Astrocyte of the hippocampus (primary cell): ENCODE measurements at regions not wholly inside any gene's neighbourhood (a gene's known extent, or its start where the extent isn't known, plus 50 kb on each side); places are given as distances from the start of the nearest gene placed in this dataset.

ENCODE experiments used
- DNase-seq: peaks from one replicate; pipeline ENCODE4 v3.0.0; 2011; ENCODE audit warnings: low read depth, low spot score

DNA sequence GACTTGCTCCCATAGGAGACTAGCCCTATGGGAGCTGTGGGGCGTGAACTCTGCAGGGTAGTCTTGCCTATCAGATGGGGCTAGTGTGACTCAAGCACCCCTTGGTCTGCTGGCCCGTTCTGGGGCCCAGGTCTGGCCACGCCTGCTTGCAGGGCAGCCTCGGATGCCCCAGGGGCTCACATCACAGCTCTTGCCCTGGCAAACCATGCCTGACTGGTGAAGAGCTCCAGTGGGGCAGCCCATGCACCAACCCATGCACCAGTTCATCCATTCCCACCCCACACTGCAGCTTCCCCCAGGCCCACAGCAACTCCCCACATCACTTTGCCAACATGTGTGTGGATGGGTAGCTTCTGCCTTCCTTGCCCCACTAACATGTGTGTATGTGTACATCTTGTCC lies 93.9 kb upstream of the PRLR start:
- no peak for DNase-seq

DNA sequence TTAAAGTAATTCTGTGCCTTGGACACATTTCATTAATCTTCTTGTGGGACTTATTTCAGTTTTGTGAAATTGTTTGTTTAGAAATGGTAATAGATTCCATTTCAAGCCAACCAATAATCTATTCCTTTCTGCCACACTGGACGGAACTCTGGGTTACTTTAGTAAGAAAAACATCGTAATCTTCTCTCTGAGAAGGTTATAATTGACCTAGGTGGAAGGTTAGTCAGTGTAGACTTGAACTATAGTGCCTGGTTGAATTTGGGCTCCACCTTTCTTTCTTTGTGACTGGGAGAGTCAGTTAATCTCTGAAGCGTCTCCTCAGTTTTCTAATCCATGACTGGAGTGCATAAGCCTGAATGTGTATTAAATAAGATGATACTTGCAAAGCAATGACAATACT lies 89.7 kb upstream of the PRLR start:
- no peak for DNase-seq

DNA sequence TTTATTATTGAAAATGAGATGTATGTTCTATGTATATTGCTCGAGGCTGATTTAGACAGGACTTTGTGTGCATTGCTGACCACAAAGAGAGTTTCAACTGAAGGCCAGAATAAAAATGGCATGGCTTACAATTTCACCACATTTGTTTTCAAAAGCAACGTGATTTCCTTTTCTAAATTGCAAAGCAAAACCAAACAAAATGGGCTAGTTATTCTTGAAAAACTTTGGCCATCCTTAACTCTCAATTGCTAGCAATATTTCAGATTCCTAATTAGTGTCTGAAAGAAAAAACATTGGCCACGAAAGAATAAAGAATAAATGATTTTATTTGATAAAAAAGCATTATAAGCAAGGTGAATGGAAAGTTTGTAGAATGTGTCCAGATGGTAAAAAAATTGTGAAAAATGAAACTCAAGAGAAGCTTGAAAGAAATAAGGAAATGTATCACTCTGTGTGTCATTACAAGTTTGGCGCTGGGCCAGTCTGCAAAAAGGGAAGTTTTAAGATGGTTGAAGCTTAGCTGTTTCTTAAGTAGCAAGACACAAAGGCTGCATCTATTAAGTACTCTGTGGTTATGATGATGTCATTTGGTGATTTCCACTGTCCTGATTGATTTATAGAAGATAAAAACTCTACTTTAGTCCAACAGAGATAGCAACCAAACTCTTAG lies 89.2 kb upstream of the PRLR start:
- peak; percentile 58 for DNase-seq

DNA sequence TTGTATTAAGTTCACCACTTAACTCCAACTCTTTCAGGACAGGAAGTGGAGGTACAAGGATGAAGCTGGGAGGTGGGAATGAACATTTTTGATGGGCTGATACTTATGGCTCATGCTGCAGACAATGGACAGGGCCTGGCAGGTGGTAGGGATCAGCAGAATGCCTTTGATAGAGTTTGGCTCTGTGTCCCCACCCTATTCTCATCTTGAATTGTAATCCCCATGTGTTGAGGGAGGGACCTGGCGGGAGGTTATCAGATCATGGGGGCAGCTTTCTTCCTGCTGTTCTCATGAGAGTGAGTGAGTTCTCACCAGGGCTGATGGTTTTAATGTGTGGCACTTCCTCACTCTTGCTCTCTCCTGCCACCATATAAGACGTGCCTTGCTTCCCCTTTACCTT lies 87.3 kb upstream of the PRLR start:
- no peak for DNase-seq

DNA sequence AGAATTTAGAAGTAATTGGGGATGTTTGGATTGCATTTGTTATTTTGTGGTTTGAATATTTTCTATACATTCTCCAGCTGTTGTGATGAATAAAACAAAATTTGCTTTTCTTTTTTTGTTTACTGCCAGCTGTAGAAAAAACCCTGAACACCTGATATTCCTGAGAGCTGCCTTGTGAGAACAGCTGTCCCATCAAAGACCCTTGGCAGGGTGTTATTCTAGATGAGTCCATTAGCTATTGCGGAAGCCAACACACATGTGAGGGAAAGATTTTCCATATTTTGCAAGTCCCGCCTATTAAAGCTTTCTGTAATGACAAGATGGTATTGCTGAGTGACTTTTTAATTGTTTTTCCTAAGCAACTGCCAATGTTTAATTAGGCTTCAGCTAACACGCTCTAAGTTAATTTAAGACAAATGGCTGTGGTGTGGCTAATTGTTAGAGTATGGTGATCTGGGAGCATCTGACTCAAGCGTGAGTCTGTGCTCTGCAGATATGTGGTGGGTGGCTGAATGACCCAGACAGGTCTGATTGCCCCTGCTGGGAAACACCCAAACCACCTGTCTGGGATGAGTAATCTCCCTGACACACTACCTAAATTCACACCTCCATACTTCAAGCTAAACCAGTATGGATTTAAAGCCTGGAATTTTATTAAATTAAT lies 86.5 kb upstream of the PRLR start:
- DNase-seq = no peak

DNA sequence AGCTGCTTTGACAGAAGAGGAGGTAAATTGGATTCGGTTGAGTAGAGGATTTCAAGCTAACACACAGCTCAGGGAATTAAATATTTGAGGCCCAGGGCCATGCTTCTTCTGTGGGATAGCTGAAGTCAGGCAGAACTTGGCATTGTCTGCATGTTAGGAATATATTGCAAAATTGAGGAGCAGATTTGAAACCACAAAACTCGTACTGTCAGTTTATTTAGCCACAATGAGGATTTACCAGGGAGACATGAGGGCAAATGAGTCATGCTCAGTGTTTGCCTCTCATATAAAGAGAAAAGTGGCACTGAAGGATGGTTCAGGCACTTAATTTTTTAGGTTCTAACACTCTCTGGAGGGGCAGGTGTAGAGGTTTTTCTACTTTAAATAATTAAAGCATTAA lies 83.0 kb upstream of the PRLR start:
- DNase-seq = peak; percentile 66

DNA sequence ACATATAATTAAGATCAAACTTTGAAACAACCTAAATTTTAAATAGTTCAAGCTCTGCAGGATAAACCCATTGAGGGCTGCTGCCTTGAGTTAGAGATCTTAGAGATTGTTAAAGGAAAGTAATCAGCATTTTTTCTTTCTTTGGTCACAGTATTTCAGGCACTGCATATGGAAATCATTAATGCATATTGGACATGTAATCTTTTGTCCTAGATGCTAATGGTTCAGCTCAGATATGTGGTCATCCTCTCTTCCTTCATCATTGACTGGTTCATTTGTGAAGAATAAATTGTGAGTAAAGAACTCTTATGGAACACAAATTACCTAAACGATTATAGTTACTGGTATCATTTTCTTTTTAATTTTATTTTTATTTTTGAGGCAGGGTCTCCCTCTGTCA lies 82.0 kb upstream of the PRLR start:
- DNase-seq = no peak

DNA sequence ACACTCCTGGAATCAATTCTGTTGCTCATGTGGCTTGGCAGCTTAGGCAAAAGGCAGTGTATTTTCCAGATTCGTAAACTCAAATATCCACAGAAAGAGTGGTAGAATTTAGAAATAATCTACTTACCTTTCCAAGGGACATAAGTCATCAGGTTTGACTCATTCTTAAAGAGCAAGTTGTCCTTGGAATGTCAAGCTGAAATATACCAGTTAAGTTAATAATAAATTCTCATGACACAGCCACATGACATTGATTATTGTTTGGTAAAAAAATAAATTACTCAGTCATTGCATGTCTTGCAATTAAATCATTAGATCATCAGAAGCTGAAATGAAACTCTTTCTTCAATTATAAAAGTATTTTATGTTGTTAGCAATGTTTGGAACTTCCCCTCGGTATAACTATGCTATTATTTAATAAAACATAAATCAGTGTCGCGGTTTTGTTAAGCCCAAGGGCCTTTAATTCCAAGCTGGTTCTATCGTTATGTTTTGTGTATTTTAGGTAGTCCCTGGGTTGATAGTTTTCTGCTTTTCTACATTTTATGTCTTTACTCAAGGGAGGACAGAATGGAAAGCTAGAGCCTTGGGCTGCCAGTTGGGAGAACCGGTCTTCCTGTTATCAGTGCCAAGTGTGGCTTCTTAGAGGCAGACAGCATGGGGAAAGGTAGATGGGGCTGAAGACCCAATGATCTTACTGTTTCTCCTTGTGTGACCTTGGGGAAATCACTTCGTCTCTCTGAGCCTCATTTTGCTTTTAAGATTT lies 79.3 kb upstream of the PRLR start:
- no peak for DNase-seq

DNA sequence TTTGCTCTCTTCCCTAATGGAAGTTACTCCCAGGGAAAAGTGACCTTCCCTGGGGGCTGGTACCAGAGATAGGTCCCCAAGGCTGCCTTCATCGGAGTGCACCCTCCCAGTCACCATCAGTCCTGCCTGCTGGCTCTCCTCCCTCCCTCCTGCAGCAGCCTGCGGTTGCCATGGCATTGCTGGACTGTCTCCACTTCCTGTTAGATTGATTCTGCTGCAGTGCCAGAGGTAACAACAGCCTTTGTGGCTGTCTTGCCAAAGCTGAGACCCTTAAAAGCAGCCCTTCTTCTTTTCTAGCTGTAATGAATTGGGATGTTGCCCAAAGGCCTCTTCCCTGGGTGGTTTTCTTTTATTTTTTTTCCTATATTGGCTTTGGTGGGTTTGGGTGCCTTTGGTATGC lies 78.1 kb upstream of the PRLR start:
- DNase-seq = peak; percentile 19

DNA sequence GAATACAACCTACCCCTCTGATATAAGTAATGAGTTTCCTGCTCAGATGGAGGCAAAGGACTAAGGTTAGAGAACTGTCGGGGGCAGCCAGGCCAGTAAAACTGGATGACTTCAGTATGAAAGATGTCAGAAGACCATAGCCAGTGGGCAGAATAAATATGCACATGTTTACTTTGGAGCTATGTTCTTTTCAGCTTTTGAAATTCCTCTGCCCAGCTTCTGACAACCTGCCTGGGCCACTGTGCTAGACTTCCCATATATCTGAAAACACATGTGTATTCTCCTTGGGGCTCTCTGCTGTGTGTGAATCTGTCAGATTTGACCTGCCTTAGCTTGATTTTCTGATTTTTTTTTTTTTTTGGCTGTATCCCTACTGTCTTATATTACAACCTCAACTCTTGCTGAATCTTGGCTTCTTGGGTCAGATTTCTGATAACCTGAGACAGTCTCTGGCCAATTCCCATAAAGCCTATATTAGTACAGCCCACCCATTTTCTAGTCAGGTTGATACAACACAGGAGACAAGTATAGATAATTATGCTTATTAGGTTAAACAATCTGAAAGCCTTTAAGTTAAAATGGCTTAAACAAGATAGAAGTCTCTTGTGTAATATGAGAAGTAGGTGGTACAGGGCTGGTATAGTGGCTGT lies 76.6 kb upstream of the PRLR start:
- peak; percentile 18 for DNase-seq

DNA sequence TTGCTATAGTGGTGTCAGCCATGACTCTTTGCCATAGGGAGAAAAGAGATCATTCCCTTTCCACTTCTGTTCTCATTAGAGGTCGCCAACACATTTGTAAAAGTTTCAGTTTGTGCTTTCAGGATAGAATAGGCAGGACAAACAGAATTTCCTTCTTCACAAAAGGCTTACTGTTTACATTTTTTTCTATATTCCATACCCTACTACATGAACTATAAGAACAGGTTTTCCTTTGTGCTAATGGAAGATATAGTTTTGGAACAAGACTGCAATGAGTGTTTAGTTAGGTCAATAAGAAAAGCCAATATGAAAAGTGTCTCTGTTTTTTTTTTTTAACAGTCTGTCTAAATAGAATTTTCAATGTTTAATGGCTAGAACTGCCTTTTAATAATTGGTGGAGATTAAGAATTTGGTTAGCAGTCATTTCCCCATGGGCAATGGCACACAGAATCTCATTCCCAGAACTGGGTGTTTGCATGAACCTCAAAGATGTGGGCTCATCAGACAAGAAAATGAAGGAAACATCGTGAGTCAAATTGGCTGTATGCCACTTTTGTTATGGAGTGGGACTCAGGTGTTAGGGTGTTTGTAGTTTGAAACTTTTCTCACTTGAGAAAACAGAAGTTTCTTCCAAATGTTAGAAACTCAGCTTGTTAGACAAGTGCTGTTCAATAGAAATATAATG lies 75.2 kb upstream of the PRLR start:
- no peak for DNase-seq

DNA sequence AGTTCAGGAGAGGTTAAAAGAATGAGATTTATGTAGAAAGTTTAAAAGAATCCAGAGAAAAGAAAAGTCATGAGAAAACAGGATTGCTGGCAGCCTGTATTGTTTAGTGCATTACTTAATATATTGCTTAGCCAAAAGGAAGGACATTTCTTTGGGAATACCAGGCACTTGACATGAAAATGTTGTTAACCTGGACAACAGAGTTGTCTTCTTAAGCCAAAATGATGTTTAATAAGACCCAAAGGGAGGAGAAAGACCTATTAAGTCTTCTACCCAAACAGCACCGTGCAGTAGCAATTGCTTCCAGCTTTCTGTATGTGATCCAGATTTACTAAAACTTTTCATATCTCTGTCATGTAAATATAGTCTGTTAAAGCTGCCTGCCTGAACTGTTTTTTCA lies 74.0 kb upstream of the PRLR start:
- DNase-seq = no peak

DNA sequence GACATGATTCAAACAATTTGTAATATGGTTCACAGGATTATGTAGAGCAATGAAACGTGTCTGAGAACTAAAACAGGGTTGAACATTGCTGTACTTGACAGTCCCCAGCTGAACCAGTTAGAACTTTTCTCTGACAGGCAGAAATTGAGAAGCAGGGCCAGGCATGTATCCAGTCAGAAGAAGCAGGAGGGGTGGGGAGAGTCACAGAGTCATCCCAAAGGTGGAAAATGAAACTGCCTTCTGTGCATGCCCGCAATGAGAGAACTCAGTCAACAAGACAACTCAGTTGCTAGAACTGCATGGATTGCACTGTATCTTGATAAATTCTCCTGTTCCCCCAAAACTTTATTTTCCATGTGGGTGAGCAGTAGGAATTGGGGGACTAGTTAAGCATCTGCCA lies 72.9 kb upstream of the PRLR start:
- DNase-seq = no peak

DNA sequence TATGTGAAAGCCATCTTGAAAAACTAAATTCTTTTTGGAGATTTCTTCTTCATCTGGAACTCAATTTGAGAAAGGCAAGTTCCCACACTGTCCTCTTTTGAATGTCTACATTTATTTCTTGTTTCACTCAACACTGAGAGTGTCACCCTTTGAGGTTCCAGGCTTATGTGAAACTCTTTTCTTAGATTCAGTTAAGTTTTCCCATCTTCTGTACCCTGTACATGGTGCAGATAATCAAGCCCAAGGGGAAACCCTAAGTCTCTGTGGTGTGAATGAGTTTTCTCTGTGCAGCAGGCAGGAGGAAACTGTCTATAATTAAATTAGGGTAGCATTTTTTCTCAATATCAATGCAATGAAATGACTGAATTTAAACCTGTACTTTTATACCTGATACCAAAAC lies 72.3 kb upstream of the PRLR start:
- no peak for DNase-seq

DNA sequence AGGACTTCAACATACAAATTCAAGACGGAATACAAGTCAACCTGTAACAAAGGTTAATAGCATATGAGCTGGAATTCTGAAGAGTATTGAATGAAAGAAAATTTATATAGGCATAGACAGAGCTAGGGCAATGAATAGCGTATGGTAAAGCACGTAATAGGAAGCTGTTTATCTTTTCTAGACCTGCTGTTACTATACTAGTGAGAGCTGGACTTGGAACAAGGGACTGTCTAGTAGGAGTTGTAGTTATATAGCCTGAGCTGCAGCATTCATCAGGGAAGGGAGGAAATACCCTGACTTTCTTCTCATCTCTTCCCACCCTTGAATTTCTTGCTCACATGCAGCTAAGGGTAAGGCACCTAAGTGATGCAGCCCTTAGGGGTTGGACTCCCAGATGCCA lies 67.5 kb upstream of the PRLR start:
- no peak for DNase-seq

DNA sequence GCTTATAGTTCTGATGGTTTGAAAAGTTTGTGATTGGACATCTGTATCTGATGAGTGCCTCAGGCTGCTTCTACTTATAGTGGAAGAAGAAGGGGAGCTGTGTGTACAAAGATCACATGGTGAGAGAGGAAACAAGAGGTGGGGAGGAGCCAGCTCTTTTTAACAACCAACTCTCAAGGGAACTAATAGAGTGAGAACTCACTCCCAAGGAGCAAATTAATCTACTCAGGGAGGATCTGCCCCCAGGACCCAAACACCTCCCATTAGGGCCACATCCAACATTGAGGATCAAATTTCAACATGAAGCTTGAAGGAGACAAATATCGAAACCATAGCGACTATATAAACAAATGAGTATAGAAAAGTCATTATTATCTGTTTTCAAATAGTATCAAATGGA lies 64.7 kb upstream of the PRLR start:
- DNase-seq = no peak

DNA sequence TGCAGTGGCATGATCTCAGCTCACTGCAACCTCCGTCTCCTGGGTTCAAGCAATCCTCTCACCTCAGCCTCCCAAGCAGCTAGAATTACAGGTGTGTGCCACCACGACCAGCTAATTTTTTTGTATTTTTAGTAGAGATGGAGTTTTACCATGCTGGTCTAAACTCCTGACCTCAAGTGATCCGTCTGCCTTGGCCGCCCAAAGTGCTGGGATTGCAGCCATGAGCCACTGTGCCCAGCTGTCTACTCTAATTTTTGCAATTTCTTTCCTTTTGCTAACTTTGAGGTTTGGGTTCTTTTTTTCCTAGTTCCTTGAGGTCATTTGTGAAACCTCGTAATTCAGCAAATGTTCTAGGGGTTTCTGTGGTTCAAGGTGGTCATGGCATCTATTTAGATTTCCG lies 63.7 kb upstream of the PRLR start:
- no peak for DNase-seq

DNA sequence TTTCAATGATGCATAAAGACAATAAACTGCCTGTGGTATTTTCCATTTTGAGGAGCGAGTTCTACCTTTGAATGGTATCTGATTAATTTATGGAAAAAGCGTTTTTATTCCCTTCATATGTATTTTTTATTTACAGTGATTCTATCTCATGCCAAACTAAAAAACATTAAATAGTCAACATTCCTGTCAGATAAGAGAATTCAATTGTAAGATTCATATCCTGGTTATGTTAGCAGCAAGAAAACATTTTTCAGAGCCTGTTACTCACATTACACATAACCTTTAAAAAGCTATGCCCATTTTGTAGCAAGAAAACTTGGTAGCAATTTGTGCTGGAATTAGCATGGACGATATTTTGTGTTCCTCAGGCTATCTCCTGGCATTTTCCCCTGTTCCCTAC lies 55.1 kb upstream of the PRLR start:
- no peak for DNase-seq

DNA sequence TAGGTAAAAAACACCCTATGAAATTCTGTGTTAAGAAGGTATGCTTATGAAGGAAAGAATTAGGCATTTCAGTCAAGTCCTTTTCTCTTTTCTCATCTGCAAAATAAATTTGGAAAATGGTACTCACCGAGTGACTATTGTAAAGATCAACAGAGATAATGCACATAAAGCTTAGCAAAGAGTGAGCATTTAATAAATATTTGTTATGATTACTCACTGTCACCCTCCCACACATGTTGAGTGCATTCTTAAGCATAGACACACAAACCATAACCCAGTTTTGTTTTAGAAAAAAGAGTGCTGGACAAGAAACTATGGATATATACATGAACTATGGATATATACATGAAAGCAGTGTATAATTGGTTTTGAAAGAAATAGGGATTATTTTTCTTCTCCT lies 54.7 kb upstream of the PRLR start:
- DNase-seq = no peak

DNA sequence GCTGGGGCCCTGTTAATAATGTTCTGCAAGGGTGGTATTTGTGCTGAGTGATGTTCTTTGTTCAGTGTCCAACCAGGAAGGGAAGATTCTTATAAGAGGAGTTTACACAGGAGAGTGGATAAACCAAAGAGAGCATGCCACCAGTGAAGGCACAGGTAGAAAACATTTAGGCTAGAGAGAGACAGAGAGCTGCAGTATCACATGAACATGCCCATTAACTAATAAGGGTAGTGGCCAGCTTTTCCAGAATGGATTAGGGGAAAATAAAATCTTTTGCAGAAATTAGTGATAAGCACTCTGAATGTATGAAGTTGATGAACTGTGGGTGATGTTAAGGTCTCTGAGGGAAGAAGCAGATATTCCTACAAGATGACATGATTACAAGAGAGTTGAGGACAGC lies 54.1 kb upstream of the PRLR start:
- no peak for DNase-seq

DNA sequence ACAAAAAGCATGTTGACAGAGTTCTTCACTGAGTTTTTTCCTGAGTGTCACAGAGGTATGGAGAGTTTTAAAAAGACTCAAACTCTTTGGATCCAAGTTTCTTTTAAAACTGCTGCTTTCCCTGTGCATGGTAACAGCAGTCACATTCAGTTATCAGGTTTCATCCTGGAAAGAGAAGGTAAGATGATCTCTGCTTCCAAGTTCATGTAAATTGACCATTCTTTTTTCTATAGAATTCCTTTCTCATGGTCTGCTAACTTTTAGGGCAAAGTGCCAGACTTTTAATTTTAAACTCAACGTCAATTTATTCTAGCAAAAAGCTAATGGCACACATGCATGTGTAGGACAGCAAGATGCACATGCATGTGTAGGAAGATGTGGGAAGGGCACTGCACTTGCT lies 52.5 kb upstream of the PRLR start:
- DNase-seq = no peak

DNA sequence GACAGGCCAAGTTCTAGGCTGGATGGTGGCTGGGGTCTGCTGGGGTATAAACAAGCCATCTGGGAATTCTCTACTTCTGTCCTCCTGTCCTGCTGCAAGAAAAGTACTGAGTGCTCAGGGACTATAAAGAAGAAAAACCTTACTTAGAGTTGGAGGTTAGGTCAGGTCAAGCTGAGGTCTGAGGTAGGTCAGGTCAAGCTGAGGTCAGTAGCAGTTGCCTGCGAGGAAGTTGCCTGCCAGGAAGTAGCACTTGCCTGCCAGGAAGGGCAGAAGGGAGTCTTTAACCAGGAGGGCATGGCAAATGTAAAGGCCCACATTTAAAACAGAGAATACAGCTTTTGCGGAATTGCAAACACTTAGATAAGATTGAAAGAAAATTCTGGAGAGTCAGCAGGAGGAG lies 51.3 kb upstream of the PRLR start:
- DNase-seq = no peak
